H9 (cell line): ENCODE measurements at regions not wholly inside any gene's neighbourhood (a gene's known extent, or its start where the extent isn't known, plus 50 kb on each side); places are given as distances from the start of the nearest gene placed in this dataset.

Experiments used
- DNase-seq: peaks from one replicate; pipeline ENCODE4 v3.0.0-alpha.2; 2017
- H2AFZ ChIP-seq: one replicate; pipeline ENCODE4 v1.6.1; 2013; ENCODE audit warnings: mild to moderate bottlenecking, low read length, control low read depth, moderate library complexity
- H2AK5ac ChIP-seq: 2 replicates; pipeline ENCODE4 v1.6.1; 2013; ENCODE audit warnings: low read length, control low read depth, mixed read lengths; ENCODE audit not compliant: insufficient read length
- H2BK120ac ChIP-seq: one replicate; pipeline ENCODE4 v1.6.1; 2013; ENCODE audit warnings: low read depth, mild to moderate bottlenecking, low read length, control low read depth, inconsistent platforms; ENCODE audit not compliant: poor library complexity, severe bottlenecking
- H2BK12ac ChIP-seq: 2 replicates; pipeline ENCODE4 v1.6.1; 2013; ENCODE audit warnings: low read length, control low read depth, mixed read lengths, low read depth; ENCODE audit not compliant: insufficient read length
- H2BK15ac ChIP-seq: 2 replicates; pipeline ENCODE4 v1.6.1; 2013; ENCODE audit warnings: low read depth, low read length, control low read depth
- H2BK20ac ChIP-seq: one replicate; pipeline ENCODE4 v1.6.1; 2013; ENCODE audit warnings: low read depth, mild to moderate bottlenecking, low read length, control low read depth, inconsistent platforms; ENCODE audit not compliant: poor library complexity, severe bottlenecking
- H2BK5ac ChIP-seq: 2 replicates; pipeline ENCODE4 v1.6.1; 2013; ENCODE audit warnings: low read length, control low read depth, mixed read lengths; ENCODE audit not compliant: insufficient read length
- H3K14ac ChIP-seq: 2 replicates; pipeline ENCODE4 v1.6.1; 2013; ENCODE audit warnings: low read length, control low read depth; ENCODE audit not compliant: insufficient read depth
- H3K18ac ChIP-seq: 2 replicates; pipeline ENCODE4 v1.6.1; 2013; ENCODE audit warnings: low read depth, mild to moderate bottlenecking, mixed read lengths, low read length, control low read depth; ENCODE audit not compliant: insufficient read length
- H3K23ac ChIP-seq: 2 replicates; pipeline ENCODE4 v1.6.1; 2013; ENCODE audit warnings: low read length, control low read depth, mixed read lengths, low read depth; ENCODE audit not compliant: insufficient read length
- H3K23me2 ChIP-seq: 2 replicates; pipeline ENCODE4 v1.6.1; 2013; ENCODE audit warnings: low read depth, mild to moderate bottlenecking, mixed read lengths, low read length, control low read depth; ENCODE audit not compliant: insufficient read length, poor library complexity, severe bottlenecking
- H3K27ac ChIP-seq: 2 replicates; pipeline ENCODE4 v1.5.1; 2013; ENCODE audit warnings: low read length, control low read depth, mixed read lengths, low read depth; ENCODE audit not compliant: insufficient read length
- H3K27me3 ChIP-seq: 2 replicates; pipeline ENCODE4 v1.6.1; 2013; ENCODE audit warnings: low read length, control low read depth, inconsistent platforms; ENCODE audit not compliant: insufficient read depth
- H3K4ac ChIP-seq: 2 replicates; pipeline ENCODE4 v1.6.1; 2013; ENCODE audit warnings: low read depth, mild to moderate bottlenecking, control low read depth, inconsistent platforms, low read length, moderate library complexity
- H3K4me1 ChIP-seq: 2 replicates; pipeline ENCODE4 v1.6.1; 2013; ENCODE audit warnings: low read length, control low read depth, inconsistent platforms; ENCODE audit not compliant: insufficient read depth
- H3K4me2 ChIP-seq: 2 replicates; pipeline ENCODE4 v1.6.1; 2013; ENCODE audit warnings: low read length, control low read depth, mixed read lengths; ENCODE audit not compliant: insufficient read length, insufficient read depth
- H3K56ac ChIP-seq: 2 replicates; pipeline ENCODE4 v1.6.1; 2013; ENCODE audit warnings: low read depth, mild to moderate bottlenecking, mixed read lengths, low read length, control low read depth; ENCODE audit not compliant: insufficient read length
- H3K79me1 ChIP-seq: 2 replicates; pipeline ENCODE4 v1.6.1; 2013; ENCODE audit warnings: low read depth, mild to moderate bottlenecking, moderate library complexity, low read length, control low read depth, inconsistent platforms; ENCODE audit not compliant: insufficient read depth, poor library complexity, severe bottlenecking
- H3K79me2 ChIP-seq: 2 replicates; pipeline ENCODE4 v1.6.1; 2013; ENCODE audit warnings: low read length, control low read depth, inconsistent platforms; ENCODE audit not compliant: insufficient read depth
- H3K9ac ChIP-seq: 2 replicates; pipeline ENCODE4 v1.6.1; 2013; ENCODE audit warnings: low read length, control low read depth, mixed read lengths; ENCODE audit not compliant: insufficient read length; ENCODE audit errors: extremely low read depth
- H3K9me3 ChIP-seq: one replicate; pipeline ENCODE4 v1.6.1; 2013; ENCODE audit warnings: low read depth, low read length, inconsistent platforms; ENCODE audit not compliant: control insufficient read depth
- H3T11ph ChIP-seq: one replicate; pipeline ENCODE4 v1.6.1; 2013; ENCODE audit warnings: mild to moderate bottlenecking, low read length, control low read depth, inconsistent platforms
- H4K20me1 ChIP-seq: one replicate; pipeline ENCODE4 v1.6.1; 2013; ENCODE audit not compliant: control insufficient read depth, insufficient read length, insufficient read depth
- H4K5ac ChIP-seq: 2 replicates; pipeline ENCODE4 v1.6.1; 2013; ENCODE audit warnings: low read depth, mild to moderate bottlenecking, mixed read lengths, low read length, control low read depth; ENCODE audit not compliant: insufficient read length
- H4K8ac ChIP-seq: replicated peaks from 2 replicates; pipeline ENCODE4 v1.6.1; 2013; ENCODE audit warnings: low read length, control low read depth, mixed read lengths, low read depth; ENCODE audit not compliant: insufficient read length
- H4K91ac ChIP-seq: 2 replicates; pipeline ENCODE4 v1.6.1; 2013; ENCODE audit warnings: low read depth, mild to moderate bottlenecking, moderate library complexity, mixed read lengths, low read length, control low read depth; ENCODE audit not compliant: insufficient read length
- H3K27ac Mint-ChIP-seq, 3 experiments: 2 replicates in 2 of 3; 3 replicates in 1 of 3; pipeline ENCODE4 v1.8.0; 2020 to 2021; ENCODE audit warnings: mixed read lengths in 3 of 3, mild to moderate bottlenecking in 1 of 3, moderate library complexity in 1 of 3
- H3K27me3 Mint-ChIP-seq: 2 replicates; pipeline ENCODE4 v1.8.0; 2021; ENCODE audit warnings: low read depth, mild to moderate bottlenecking, moderate library complexity, mixed read lengths
- H3K36me3 Mint-ChIP-seq, 3 experiments: 2 replicates in 2 of 3; 3 replicates in 1 of 3; pipeline ENCODE4 v1.8.0; 2020 to 2021; ENCODE audit warnings: low read depth in 3 of 3, mixed read lengths in 3 of 3; ENCODE audit not compliant: insufficient read depth in 1 of 3
- H3K4me1 Mint-ChIP-seq, 2 experiments: 2 replicates each; pipeline ENCODE4 v1.8.0; 2020; ENCODE audit warnings: mixed read lengths in 2 of 2
- H3K4me3 Mint-ChIP-seq, 2 experiments: 2 replicates in 1 of 2; 3 replicates in 1 of 2; pipeline ENCODE4 v1.8.0; 2020 to 2021; ENCODE audit warnings: mild to moderate bottlenecking in 2 of 2, mixed read lengths in 2 of 2, moderate library complexity in 1 of 2
- H3K9me3 Mint-ChIP-seq, 2 experiments: 2 replicates in 1 of 2; 3 replicates in 1 of 2; pipeline ENCODE4 v1.8.0; 2020; ENCODE audit warnings: mild to moderate bottlenecking in 2 of 2, mixed read lengths in 2 of 2, moderate library complexity in 1 of 2
- WGBS: extraction: QIAGEN DNeasy Blood & Tissue Kit; methylation state at CpG from one replicate; pipeline ENCODE4 v1.1.7; 2013; ENCODE audit warnings: missing lambda C conversion rate, low lambda C conversion rate, mixed read lengths; ENCODE audit not compliant: insufficient read length; ENCODE audit errors: extremely low coverage; 5-methylcytosine and 5-hydroxymethylcytosine counted together
- TF ChIP-seq, protein P1 (sequence below): fragments of 200-600 bp; sonication (generic); conservative IDR thresholded peaks from 3 replicates; pipeline ENCODE4 v1.8.0; 2021; ENCODE audit warnings: antibody characterized with exemption, mild to moderate bottlenecking

DNA sequence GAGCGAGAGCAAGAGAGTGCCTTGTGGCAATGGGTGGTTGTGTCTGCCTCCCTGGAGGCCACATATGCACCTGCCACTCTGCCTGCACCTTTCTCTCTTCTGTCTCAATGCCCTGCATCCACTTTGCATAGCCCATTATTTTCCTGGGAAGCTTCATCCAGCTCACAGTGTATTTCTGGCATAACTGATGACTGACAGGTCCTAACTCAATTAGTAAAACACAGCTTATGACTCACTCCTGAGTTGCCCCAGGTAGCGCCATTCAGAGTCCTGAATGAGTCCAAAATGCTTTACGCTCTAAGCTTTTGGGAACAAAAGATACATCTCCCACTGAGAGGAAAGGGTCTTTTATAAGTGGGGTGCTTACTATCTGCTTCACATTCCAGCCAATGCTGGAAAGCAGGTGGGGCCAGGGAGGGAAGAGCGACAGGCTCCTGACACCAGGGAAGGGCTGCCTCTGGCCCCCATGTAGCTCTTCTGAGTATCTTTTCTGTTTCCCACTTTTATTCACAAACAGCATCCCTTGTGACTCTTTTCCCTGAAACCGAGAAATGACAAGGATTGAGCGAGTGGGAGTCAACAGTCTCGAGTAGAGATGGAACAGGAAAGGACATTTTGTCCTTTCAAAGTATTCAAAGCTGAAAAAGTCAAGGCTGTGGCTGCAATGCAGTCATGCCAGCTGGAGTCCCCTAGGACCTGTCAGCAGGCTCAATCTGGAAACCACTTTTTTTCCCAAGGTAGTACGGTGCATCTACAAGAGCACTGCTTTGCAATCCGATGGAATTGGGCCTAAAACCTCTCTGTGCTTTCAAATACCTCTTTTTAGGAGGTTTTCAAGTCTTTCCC is 479.3 kb upstream of the PODXL start:
- H4K20me1 ChIP-seq, result no peaks in the 10 kb centered on the region
- H3K4me1 ChIP-seq, result no peaks in the 10 kb centered on the region
- H3K4me3 Mint-ChIP-seq, result no peak overlapping the region
- no peak overlapping the region for H2BK15ac ChIP-seq
- no peak overlapping the region for H3K18ac ChIP-seq
- H3K27ac Mint-ChIP-seq, result peak overlapping the region; percentile 53 to 87 (median 69); a peak in 5 of 7 replicates
- no peak overlapping the region for H2BK20ac ChIP-seq
- H3T11ph ChIP-seq, result no peak overlapping the region
- H4K8ac ChIP-seq, result no peak overlapping the region
- no peak overlapping the region for H2BK12ac ChIP-seq
- H3K23ac ChIP-seq, result no peak overlapping the region
- H3K79me2 ChIP-seq, result no peaks in the 10 kb centered on the region
- no peak overlapping the region for H4K91ac ChIP-seq
- H3K14ac ChIP-seq, result no peak overlapping the region
- H3K79me1 ChIP-seq, result no peaks in the 10 kb centered on the region
- no peak overlapping the region for H2AFZ ChIP-seq
- no peak overlapping the region for H3K27ac ChIP-seq
- TF ChIP-seq, protein P1, sequence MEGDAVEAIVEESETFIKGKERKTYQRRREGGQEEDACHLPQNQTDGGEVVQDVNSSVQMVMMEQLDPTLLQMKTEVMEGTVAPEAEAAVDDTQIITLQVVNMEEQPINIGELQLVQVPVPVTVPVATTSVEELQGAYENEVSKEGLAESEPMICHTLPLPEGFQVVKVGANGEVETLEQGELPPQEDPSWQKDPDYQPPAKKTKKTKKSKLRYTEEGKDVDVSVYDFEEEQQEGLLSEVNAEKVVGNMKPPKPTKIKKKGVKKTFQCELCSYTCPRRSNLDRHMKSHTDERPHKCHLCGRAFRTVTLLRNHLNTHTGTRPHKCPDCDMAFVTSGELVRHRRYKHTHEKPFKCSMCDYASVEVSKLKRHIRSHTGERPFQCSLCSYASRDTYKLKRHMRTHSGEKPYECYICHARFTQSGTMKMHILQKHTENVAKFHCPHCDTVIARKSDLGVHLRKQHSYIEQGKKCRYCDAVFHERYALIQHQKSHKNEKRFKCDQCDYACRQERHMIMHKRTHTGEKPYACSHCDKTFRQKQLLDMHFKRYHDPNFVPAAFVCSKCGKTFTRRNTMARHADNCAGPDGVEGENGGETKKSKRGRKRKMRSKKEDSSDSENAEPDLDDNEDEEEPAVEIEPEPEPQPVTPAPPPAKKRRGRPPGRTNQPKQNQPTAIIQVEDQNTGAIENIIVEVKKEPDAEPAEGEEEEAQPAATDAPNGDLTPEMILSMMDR, result no peak
- peaks cover 0 to 2% (median 0%) of the 10 kb centered on the region in 3 experiments; a peak in 1 of 7 replicates for H3K36me3 Mint-ChIP-seq
- no peak overlapping the region for H3K4me2 ChIP-seq
- no peaks in the 10 kb centered on the region for H3K9me3 ChIP-seq
- no peaks in the 10 kb centered on the region for H3K27me3 Mint-ChIP-seq
- H3K27me3 ChIP-seq, result no peaks in the 10 kb centered on the region
- no peak overlapping the region for H3K4ac ChIP-seq
- H4K5ac ChIP-seq, result no peak overlapping the region
- no peak overlapping the region for H3K56ac ChIP-seq
- no peak overlapping the region for H2BK120ac ChIP-seq
- peaks cover 3 to 4% of the 10 kb centered on the region in 2 experiments; a peak in 2 of 5 replicates for H3K9me3 Mint-ChIP-seq
- H3K9ac ChIP-seq, result no peak overlapping the region
- WGBS, result no CpG with 5 or more reads among the region's 9 CpGs
- H2AK5ac ChIP-seq, result no peak overlapping the region
- peaks cover 33 to 39% of the 10 kb centered on the region in 2 experiments for H3K4me1 Mint-ChIP-seq
- no peaks in the 10 kb centered on the region for H3K23me2 ChIP-seq
- no peak overlapping the region for H2BK5ac ChIP-seq
- DNase-seq, result no peak
